Fibroblast of the aortic adventitia (primary cell): ENCODE measurements at regions not wholly inside any gene's neighbourhood (a gene's known extent, or its start where the extent isn't known, plus 50 kb on each side); places are given as distances from the start of the nearest gene placed in this dataset.

Experiments
- DNase-seq: peaks from one replicate; pipeline ENCODE4 v3.0.0-alpha.2; 2010; ENCODE audit warnings: low read depth
- H3K4me3 ChIP-seq: 2 replicates; pipeline ENCODE4 v1.5.1; 2011; ENCODE audit warnings: low read depth, mild to moderate bottlenecking, control low read depth, low read length, moderate library complexity
- CTCF ChIP-seq: IDR thresholded peaks from 2 replicates; pipeline ENCODE4 v1.5.1; 2011; ENCODE audit warnings: mild to moderate bottlenecking, low read length, control low read depth, inconsistent platforms; ENCODE audit not compliant: insufficient read depth

- no peak for DNase-seq
- no peak for TF ChIP-seq CTCF
- no peak overlapping the region for H3K4me3 ChIP-seq
Measured at GRCh38 chr1:37317870-37318467, 156.4 kb upstream of the ZC3H12A start.

- no peak overlapping the region for H3K4me3 ChIP-seq
- no peak for DNase-seq
Measured at GRCh38 chr1:37318490-37318889, 155.9 kb upstream of the ZC3H12A start.

GRCh38 chr1:37319284-37319683 is 155.1 kb upstream of the ZC3H12A start:
- TF ChIP-seq CTCF = no peak
- DNase-seq = no peak

More at GRCh38 chr1:37318490-37318889, 155.9 kb upstream of the ZC3H12A start:
- TF ChIP-seq CTCF = no peak

GRCh38 chr1:37323486-37324377 is 150.6 kb upstream of the ZC3H12A start:
- TF ChIP-seq CTCF = peak; percentile 53
- DNase-seq = peak; percentile 2
- H3K4me3 ChIP-seq = no peak overlapping the region

More at GRCh38 chr1:37319284-37319683, 155.1 kb upstream of the ZC3H12A start:
- no peak overlapping the region for H3K4me3 ChIP-seq

- no peak for DNase-seq
- TF ChIP-seq CTCF = no peak
- H3K4me3 ChIP-seq = no peak overlapping the region
Measured at GRCh38 chr1:37325010-37325409, 149.4 kb upstream of the ZC3H12A start.

- no peak overlapping the region for H3K4me3 ChIP-seq
- DNase-seq = no peak
- no peak for TF ChIP-seq CTCF
Measured at GRCh38 chr1:37325509-37326437, 148.6 kb upstream of the ZC3H12A start.
